ENCODE measurements at regions not wholly inside any gene's neighbourhood (a gene's known extent, or its start where the extent isn't known, plus 50 kb on each side); places are given as distances from the start of the nearest gene placed in this dataset.

- intact Hi-C loops (cut with DNase I): no loop called here
- Histone ChIP-seq H3K27me3 (no peaks in the 10 kb centered on the region), H3K27ac (replicated peaks in 1 of 4) (no peak overlapping the region), H3K4me3 (no peak overlapping the region), H3K36me3 (no peaks in the 10 kb centered on the region), H3K9me3 (no peaks in the 10 kb centered on the region), H3K4me1 (no peaks in the 10 kb centered on the region)
- no peak for DNase-seq (ENCODE audit: extremely low spot score)
- TF ChIP-seq POLR2AphosphoS5 (IDR thresholded peaks at IDR 0.05) (no peak), CTCF (IDR thresholded peaks at IDR 0.05) (no peak), POLR2A (IDR thresholded peaks at IDR 0.05; ENCODE audit: low read depth) (no peak), EP300 (IDR thresholded peaks at IDR 0.05) (no peak)
- WGBS: 95% methylated on average over 3 of the region's 3 CpGs
Observed at GRCh38 chr6:134657343-134657742, 292.6 kb downstream of the ALDH8A1 start.

- H3K4me3 ChIP-seq: no peak overlapping the region
- H3K27ac ChIP-seq (replicated peaks in 1 of 4): no peak overlapping the region
- H3K27me3 ChIP-seq: no peaks in the 10 kb centered on the region
- H3K9me3 ChIP-seq: no peaks in the 10 kb centered on the region
- no peaks in the 10 kb centered on the region for H3K36me3 ChIP-seq
- no peak for DNase-seq (ENCODE audit: extremely low spot score)
- intact Hi-C loops (cut with DNase I): no loop called here
- H3K4me1 ChIP-seq: no peaks in the 10 kb centered on the region
- no peak for TF ChIP-seq CTCF (IDR thresholded peaks at IDR 0.05)
- no peak for TF ChIP-seq POLR2A (IDR thresholded peaks at IDR 0.05; ENCODE audit: low read depth)
- no peak for TF ChIP-seq POLR2AphosphoS5 (IDR thresholded peaks at IDR 0.05)
- TF ChIP-seq EP300 (IDR thresholded peaks at IDR 0.05): no peak
Observed at GRCh38 chr6:134654751-134655150, 295.1 kb downstream of the ALDH8A1 start.

GRCh38 chr6:134651519-134651918 is 298.4 kb downstream of the ALDH8A1 start:
- intact Hi-C loops (cut with DNase I): no loop called here
- no peak for TF ChIP-seq POLR2A (IDR thresholded peaks at IDR 0.05; ENCODE audit: low read depth)
- no peak for TF ChIP-seq CTCF (IDR thresholded peaks at IDR 0.05)
- no peak for TF ChIP-seq POLR2AphosphoS5 (IDR thresholded peaks at IDR 0.05)
- no peak for TF ChIP-seq EP300 (IDR thresholded peaks at IDR 0.05)

GRCh38 chr6:134647861-134648260 is 302.0 kb downstream of the ALDH8A1 start:
- TF ChIP-seq EP300 (IDR thresholded peaks at IDR 0.05): no peak
- TF ChIP-seq POLR2AphosphoS5 (IDR thresholded peaks at IDR 0.05): no peak
- TF ChIP-seq POLR2A (IDR thresholded peaks at IDR 0.05; ENCODE audit: low read depth): no peak
- no peak for TF ChIP-seq CTCF (IDR thresholded peaks at IDR 0.05)
- Histone ChIP-seq H3K36me3 (no peaks in the 10 kb centered on the region), H3K4me3 (no peak overlapping the region), H3K27me3 (no peaks in the 10 kb centered on the region), H3K27ac (replicated peaks in 1 of 4) (no peak overlapping the region), H3K4me1 (no peaks in the 10 kb centered on the region), H3K9me3 (no peaks in the 10 kb centered on the region)
- DNase-seq (ENCODE audit: extremely low spot score): no peak
- 79% methylated on average over 3 of the region's 3 CpGs for WGBS
- intact Hi-C loops (cut with DNase I): no loop called here

More at GRCh38 chr6:134651519-134651918, 298.4 kb downstream of the ALDH8A1 start:
- WGBS: 87% methylated on average over 3 of the region's 3 CpGs
- Histone ChIP-seq H3K4me3 (no peak overlapping the region), H3K9me3 (no peaks in the 10 kb centered on the region), H3K27me3 (no peaks in the 10 kb centered on the region), H3K36me3 (no peaks in the 10 kb centered on the region), H3K4me1 (no peaks in the 10 kb centered on the region), H3K27ac (replicated peaks in 1 of 4) (no peak overlapping the region)
- no peak for DNase-seq (ENCODE audit: extremely low spot score)

- H3K27me3 ChIP-seq: no peaks in the 10 kb centered on the region
- peaks cover 0 to 6% (median 3%) of the 10 kb centered on the region in 4 donors for H3K4me1 ChIP-seq
- no peaks in the 10 kb centered on the region for H3K9me3 ChIP-seq
- no peak for DNase-seq (ENCODE audit: extremely low spot score)
- WGBS: 94% methylated on average over 4 of the region's 4 CpGs
- intact Hi-C loops (cut with DNase I): loop anchor here (5.0 kb wide), 3 partner anchors 179 to 299 kb away; no protein-coding TSS in a partner anchor
- no peak overlapping the region for H3K4me3 ChIP-seq
- no peaks in the 10 kb centered on the region for H3K36me3 ChIP-seq
- TF ChIP-seq EP300 (IDR thresholded peaks at IDR 0.05) (no peak), CTCF (IDR thresholded peaks at IDR 0.05) (no peak), POLR2AphosphoS5 (IDR thresholded peaks at IDR 0.05) (no peak), POLR2A (IDR thresholded peaks at IDR 0.05; ENCODE audit: low read depth) (no peak)
- H3K27ac ChIP-seq (replicated peaks in 1 of 4): no peak overlapping the region
Observed at GRCh38 chr6:134642819-134643218, 307.1 kb downstream of the ALDH8A1 start.

Data from esophagus muscularis mucosa (tissue), 4 donors.